ENCODE measurements at regions not wholly inside any gene's neighbourhood (a gene's known extent, or its start where the extent isn't known, plus 50 kb on each side); places are given as distances from the start of the nearest gene placed in this dataset.

DNA sequence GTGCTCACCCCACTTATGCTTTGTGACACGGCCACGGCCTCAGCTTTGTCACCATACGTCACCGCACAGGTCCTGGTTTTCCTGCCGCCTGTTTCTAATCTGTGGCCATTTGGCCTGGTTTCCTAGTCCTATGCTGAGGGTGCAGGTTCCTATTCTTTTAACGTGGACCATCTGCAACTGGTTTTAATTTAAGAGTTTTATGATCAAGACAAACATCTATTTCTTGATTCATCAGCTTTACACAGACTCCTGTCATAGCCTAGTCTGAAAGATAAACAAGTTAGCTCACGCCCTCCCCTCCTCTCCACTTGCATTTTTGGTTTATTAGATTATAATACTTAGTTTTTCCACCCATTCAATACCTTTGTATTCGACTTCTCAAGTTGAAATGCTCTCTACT, 97.5 kb upstream of the RPS6KA2 start:
- Histone ChIP-seq H3K36me3 (no peaks in the 10 kb centered on the region), H3K4me3 (no peak overlapping the region), H3K9me3 (no peaks in the 10 kb centered on the region), H3K27ac (no peak overlapping the region), H3K4me1 (no peaks in the 10 kb centered on the region), H3K27me3 (peaks cover 6% of the 10 kb centered on the region)
- WGBS, result 71% methylated on average over 8 of the region's 8 CpGs
- DNase-seq (ENCODE audit: low spot score in 2 of 2), result no peak
- no peak for TF ChIP-seq POLR2AphosphoS5 (IDR thresholded peaks at IDR 0.05)
- no peak for TF ChIP-seq EP300 (IDR thresholded peaks at IDR 0.05)
- no peak for TF ChIP-seq POLR2A (IDR thresholded peaks at IDR 0.05)
- TF ChIP-seq, protein P1, sequence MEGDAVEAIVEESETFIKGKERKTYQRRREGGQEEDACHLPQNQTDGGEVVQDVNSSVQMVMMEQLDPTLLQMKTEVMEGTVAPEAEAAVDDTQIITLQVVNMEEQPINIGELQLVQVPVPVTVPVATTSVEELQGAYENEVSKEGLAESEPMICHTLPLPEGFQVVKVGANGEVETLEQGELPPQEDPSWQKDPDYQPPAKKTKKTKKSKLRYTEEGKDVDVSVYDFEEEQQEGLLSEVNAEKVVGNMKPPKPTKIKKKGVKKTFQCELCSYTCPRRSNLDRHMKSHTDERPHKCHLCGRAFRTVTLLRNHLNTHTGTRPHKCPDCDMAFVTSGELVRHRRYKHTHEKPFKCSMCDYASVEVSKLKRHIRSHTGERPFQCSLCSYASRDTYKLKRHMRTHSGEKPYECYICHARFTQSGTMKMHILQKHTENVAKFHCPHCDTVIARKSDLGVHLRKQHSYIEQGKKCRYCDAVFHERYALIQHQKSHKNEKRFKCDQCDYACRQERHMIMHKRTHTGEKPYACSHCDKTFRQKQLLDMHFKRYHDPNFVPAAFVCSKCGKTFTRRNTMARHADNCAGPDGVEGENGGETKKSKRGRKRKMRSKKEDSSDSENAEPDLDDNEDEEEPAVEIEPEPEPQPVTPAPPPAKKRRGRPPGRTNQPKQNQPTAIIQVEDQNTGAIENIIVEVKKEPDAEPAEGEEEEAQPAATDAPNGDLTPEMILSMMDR (IDR thresholded peaks at IDR 0.05), result no peak

DNA sequence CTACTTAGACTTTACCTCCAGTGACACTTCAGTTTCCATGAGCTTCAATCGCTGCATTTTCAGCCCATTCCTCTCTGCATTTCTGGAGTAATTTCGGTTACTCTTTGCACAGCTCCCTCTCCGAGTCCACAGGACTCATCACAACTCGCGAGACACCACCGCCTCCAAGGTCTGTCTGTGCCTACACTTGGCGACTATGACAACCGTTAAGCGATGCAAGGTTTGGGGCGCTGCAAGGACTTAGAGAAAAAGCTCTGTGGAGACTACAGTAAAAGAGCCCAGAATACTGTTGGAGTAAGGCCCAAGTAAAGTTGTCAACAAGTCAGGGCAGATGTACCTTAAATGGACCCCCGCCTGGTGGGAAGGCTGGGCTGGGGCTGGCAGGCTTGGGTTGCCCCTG, 95.7 kb upstream of the RPS6KA2 start:
- 97% methylated on average over 11 of the region's 11 CpGs for WGBS
- Histone ChIP-seq H3K4me3 (no peak overlapping the region), H3K9me3 (no peaks in the 10 kb centered on the region), H3K27me3 (peaks cover 6% of the 10 kb centered on the region), H3K4me1 (no peaks in the 10 kb centered on the region), H3K36me3 (no peaks in the 10 kb centered on the region), H3K27ac (no peak overlapping the region)
- TF ChIP-seq EP300 (IDR thresholded peaks at IDR 0.05), result no peak
- TF ChIP-seq, protein P1 (IDR thresholded peaks at IDR 0.05), result no peak
- no peak for TF ChIP-seq POLR2A (IDR thresholded peaks at IDR 0.05)
- no peak for TF ChIP-seq POLR2AphosphoS5 (IDR thresholded peaks at IDR 0.05)
- DNase-seq (ENCODE audit: low spot score in 2 of 2), result no peak

DNA sequence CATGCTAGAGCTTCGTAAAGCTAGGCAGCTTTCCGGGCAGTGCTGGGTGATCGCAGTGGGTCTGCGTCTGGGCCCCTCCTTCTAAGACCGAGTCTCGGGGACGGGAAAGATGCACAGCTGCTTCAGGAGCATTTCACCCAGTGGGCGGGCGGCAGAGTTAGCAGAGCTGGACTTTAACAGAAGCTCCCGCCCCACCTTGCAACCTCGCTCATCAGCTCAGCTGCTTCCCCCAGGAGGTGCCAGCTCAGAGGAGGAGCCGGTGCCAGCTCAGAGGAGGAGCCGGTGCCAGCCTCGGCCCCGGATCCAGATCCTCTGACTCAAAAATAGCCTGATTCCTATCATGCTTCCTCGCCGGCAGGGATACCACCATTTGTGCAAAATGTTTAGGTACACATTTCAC, 94.5 kb upstream of the RPS6KA2 start:
- H3K4me1 ChIP-seq, result no peaks in the 10 kb centered on the region
- H3K27me3 ChIP-seq, result peaks cover 9% of the 10 kb centered on the region
- H3K4me3 ChIP-seq, result no peak overlapping the region
- no peaks in the 10 kb centered on the region for H3K36me3 ChIP-seq
- WGBS, result 72% methylated on average over 17 of the region's 17 CpGs
- H3K9me3 ChIP-seq, result no peaks in the 10 kb centered on the region
- no peak overlapping the region for H3K27ac ChIP-seq
- DNase-seq (ENCODE audit: low spot score in 2 of 2), result no peak
- TF ChIP-seq, protein P1 (IDR thresholded peaks at IDR 0.05), result no peak
- TF ChIP-seq EP300 (IDR thresholded peaks at IDR 0.05) (no peak), POLR2AphosphoS5 (IDR thresholded peaks at IDR 0.05) (no peak), POLR2A (IDR thresholded peaks at IDR 0.05) (no peak)

DNA sequence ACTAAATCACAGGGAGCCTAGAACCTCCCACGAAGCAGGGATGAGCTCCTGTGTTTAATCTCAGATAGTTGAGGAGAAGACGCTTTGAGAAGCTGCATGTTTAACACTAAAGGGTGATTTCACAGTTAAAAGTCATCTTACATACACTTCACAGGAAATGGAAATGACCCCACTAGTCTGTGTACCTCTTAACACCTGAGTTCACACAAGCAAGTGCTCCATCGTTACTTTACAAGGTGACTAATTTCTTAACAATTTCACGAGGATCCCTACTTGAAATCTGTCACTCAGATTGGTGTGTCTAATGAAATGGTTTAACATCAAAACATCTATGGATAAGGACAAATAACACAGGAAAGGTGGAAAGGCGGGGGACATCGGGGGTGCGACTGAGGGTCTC, 93.8 kb upstream of the RPS6KA2 start:
- no peak overlapping the region for H3K27ac ChIP-seq
- no peaks in the 10 kb centered on the region for H3K4me1 ChIP-seq
- 71% methylated on average over 7 of the region's 7 CpGs for WGBS
- no peaks in the 10 kb centered on the region for H3K36me3 ChIP-seq
- H3K27me3 ChIP-seq, result peaks cover 8% of the 10 kb centered on the region
- TF ChIP-seq EP300 (IDR thresholded peaks at IDR 0.05), result no peak
- no peak for TF ChIP-seq POLR2A (IDR thresholded peaks at IDR 0.05)
- TF ChIP-seq, protein P1 (IDR thresholded peaks at IDR 0.05), result no peak
- no peak for TF ChIP-seq POLR2AphosphoS5 (IDR thresholded peaks at IDR 0.05)
- no peak overlapping the region for H3K4me3 ChIP-seq
- no peak for DNase-seq (ENCODE audit: low spot score in 2 of 2)
- no peaks in the 10 kb centered on the region for H3K9me3 ChIP-seq

- Histone ChIP-seq H3K36me3 (no peaks in the 10 kb centered on the region), H3K27ac (no peak overlapping the region), H3K9me3 (no peaks in the 10 kb centered on the region), H3K4me3 (no peak overlapping the region), H3K4me1 (no peaks in the 10 kb centered on the region), H3K27me3 (peaks cover 3% of the 10 kb centered on the region)
- 96% methylated on average over 5 of the region's 5 CpGs for WGBS
- no peak for DNase-seq (ENCODE audit: low spot score in 2 of 2)
- TF ChIP-seq POLR2A (IDR thresholded peaks at IDR 0.05), result no peak
- TF ChIP-seq, protein P1 (IDR thresholded peaks at IDR 0.05), result no peak
- no peak for TF ChIP-seq EP300 (IDR thresholded peaks at IDR 0.05)
- no peak for TF ChIP-seq POLR2AphosphoS5 (IDR thresholded peaks at IDR 0.05)
These were observed 92.0 kb upstream of the RPS6KA2 start for GRCh38 chr6:166719019-166719418.
